Mucosa of rectum (tissue), 2 donors: ENCODE measurements at regions not wholly inside any gene's neighbourhood (a gene's known extent, or its start where the extent isn't known, plus 50 kb on each side); places are given as distances from the start of the nearest gene placed in this dataset.

ENCODE experiments used
- H3K27ac ChIP-seq, 2 donors: one replicate each; pipeline ENCODE4 v1.7.0; 2013; ENCODE audit warnings: inconsistent platforms in 2 of 2, low read depth in 2 of 2, low read length in 2 of 2
- H3K27me3 ChIP-seq, 2 donors: one replicate each; pipeline ENCODE4 v1.7.0; 2013; ENCODE audit warnings: low read length in 2 of 2; ENCODE audit not compliant: control insufficient read depth in 2 of 2, insufficient read depth in 2 of 2
- H3K36me3 ChIP-seq, 2 donors: one replicate each; pipeline ENCODE4 v1.7.0; 2013; ENCODE audit warnings: low read length in 2 of 2; ENCODE audit not compliant: control insufficient read depth in 2 of 2, insufficient read depth in 2 of 2
- H3K4me1 ChIP-seq, 2 donors: one replicate each; pipeline ENCODE4 v1.7.0; 2013; ENCODE audit warnings: low read length in 2 of 2, mild to moderate bottlenecking in 1 of 2; ENCODE audit not compliant: control insufficient read depth in 2 of 2, insufficient read depth in 2 of 2
- H3K4me3 ChIP-seq, 2 donors: one replicate each; pipeline ENCODE4 v1.7.0; 2013; ENCODE audit warnings: low read length in 2 of 2
- H3K9ac ChIP-seq, 2 donors: one replicate each; pipeline ENCODE4 v1.7.0; 2013; ENCODE audit warnings: low read length in 2 of 2, low read depth in 1 of 2, mild to moderate bottlenecking in 1 of 2
- H3K9me3 ChIP-seq, 2 donors: one replicate each; pipeline ENCODE4 v1.7.0; 2013; ENCODE audit warnings: low read length in 2 of 2; ENCODE audit not compliant: control insufficient read depth in 2 of 2
- donor health status: healthy.
- donor health status: Normal muscosa, but diverticular disease.

GRCh38 chr5:74183041-74183440 lies 457.5 kb downstream of the ENC1 start:
- no peaks in the 10 kb centered on the region for H3K27me3 ChIP-seq
- H3K4me3 ChIP-seq = no peak overlapping the region
- no peaks in the 10 kb centered on the region for H3K9me3 ChIP-seq
- no peaks in the 10 kb centered on the region for H3K36me3 ChIP-seq
- no peaks in the 10 kb centered on the region for H3K4me1 ChIP-seq
- no peak overlapping the region for H3K9ac ChIP-seq
- H3K27ac ChIP-seq = no peak overlapping the region

GRCh38 chr5:74182603-74183002 lies 457.9 kb downstream of the ENC1 start:
- no peaks in the 10 kb centered on the region for H3K4me1 ChIP-seq
- H3K9ac ChIP-seq = no peak overlapping the region
- H3K4me3 ChIP-seq = no peak overlapping the region
- H3K27me3 ChIP-seq = no peaks in the 10 kb centered on the region
- H3K9me3 ChIP-seq = no peaks in the 10 kb centered on the region
- H3K36me3 ChIP-seq = no peaks in the 10 kb centered on the region
- no peak overlapping the region for H3K27ac ChIP-seq

GRCh38 chr5:74179701-74180100 lies 460.8 kb downstream of the ENC1 start:
- H3K27me3 ChIP-seq = no peaks in the 10 kb centered on the region
- H3K27ac ChIP-seq = no peak overlapping the region
- no peaks in the 10 kb centered on the region for H3K4me1 ChIP-seq
- H3K36me3 ChIP-seq = no peaks in the 10 kb centered on the region
- H3K9ac ChIP-seq = no peak overlapping the region
- no peaks in the 10 kb centered on the region for H3K9me3 ChIP-seq
- no peak overlapping the region for H3K4me3 ChIP-seq

GRCh38 chr5:74179179-74179578 lies 461.3 kb downstream of the ENC1 start:
- no peaks in the 10 kb centered on the region for H3K9me3 ChIP-seq
- H3K27me3 ChIP-seq = no peaks in the 10 kb centered on the region
- no peak overlapping the region for H3K27ac ChIP-seq
- H3K4me1 ChIP-seq = no peaks in the 10 kb centered on the region
- H3K9ac ChIP-seq = no peak overlapping the region
- no peaks in the 10 kb centered on the region for H3K36me3 ChIP-seq
- H3K4me3 ChIP-seq = no peak overlapping the region

GRCh38 chr5:74177961-74178360 lies 462.6 kb downstream of the ENC1 start:
- Histone ChIP-seq H3K36me3 (no peaks in the 10 kb centered on the region), H3K9ac (no peak overlapping the region), H3K9me3 (no peaks in the 10 kb centered on the region), H3K27me3 (no peaks in the 10 kb centered on the region), H3K4me1 (no peaks in the 10 kb centered on the region), H3K27ac (no peak overlapping the region), H3K4me3 (no peak overlapping the region)

GRCh38 chr5:74174366-74174765 lies 466.2 kb downstream of the ENC1 start:
- Histone ChIP-seq H3K27me3 (no peaks in the 10 kb centered on the region), H3K4me3 (no peak overlapping the region), H3K27ac (no peak overlapping the region), H3K9ac (no peak overlapping the region), H3K9me3 (no peaks in the 10 kb centered on the region), H3K36me3 (no peaks in the 10 kb centered on the region), H3K4me1 (no peaks in the 10 kb centered on the region)

- no peak overlapping the region for H3K9ac ChIP-seq
- no peaks in the 10 kb centered on the region for H3K36me3 ChIP-seq
- H3K27ac ChIP-seq = no peak overlapping the region
- H3K4me1 ChIP-seq = no peaks in the 10 kb centered on the region
- no peaks in the 10 kb centered on the region for H3K9me3 ChIP-seq
- H3K27me3 ChIP-seq = no peaks in the 10 kb centered on the region
- H3K4me3 ChIP-seq = no peak overlapping the region
Measured at GRCh38 chr5:74173665-74174064, 466.9 kb downstream of the ENC1 start.

- Histone ChIP-seq H3K27me3 (no peaks in the 10 kb centered on the region), H3K9me3 (no peaks in the 10 kb centered on the region), H3K4me3 (no peak overlapping the region), H3K9ac (no peak overlapping the region), H3K4me1 (no peaks in the 10 kb centered on the region), H3K27ac (no peak overlapping the region), H3K36me3 (no peaks in the 10 kb centered on the region)
Measured at GRCh38 chr5:74173241-74173640, 467.3 kb downstream of the ENC1 start.

- no peaks in the 10 kb centered on the region for H3K4me1 ChIP-seq
- no peaks in the 10 kb centered on the region for H3K9me3 ChIP-seq
- H3K9ac ChIP-seq = no peak overlapping the region
- no peak overlapping the region for H3K4me3 ChIP-seq
- H3K27ac ChIP-seq = no peak overlapping the region
- H3K27me3 ChIP-seq = no peaks in the 10 kb centered on the region
- no peaks in the 10 kb centered on the region for H3K36me3 ChIP-seq
Measured at GRCh38 chr5:74169701-74170100, 470.8 kb downstream of the ENC1 start.

- Histone ChIP-seq H3K36me3 (no peaks in the 10 kb centered on the region), H3K27me3 (no peaks in the 10 kb centered on the region), H3K27ac (no peak overlapping the region), H3K4me3 (no peak overlapping the region), H3K9ac (no peak overlapping the region), H3K4me1 (no peaks in the 10 kb centered on the region), H3K9me3 (no peaks in the 10 kb centered on the region)
Measured at GRCh38 chr5:74167930-74168315, 472.6 kb downstream of the ENC1 start.

GRCh38 chr5:74167206-74167929 lies 473.2 kb downstream of the ENC1 start:
- H3K27me3 ChIP-seq = no peaks in the 10 kb centered on the region
- no peak overlapping the region for H3K4me3 ChIP-seq
- H3K36me3 ChIP-seq = no peaks in the 10 kb centered on the region
- peak overlapping the region in 1 of 2 donors; percentile 37 for H3K27ac ChIP-seq
- H3K4me1 ChIP-seq = no peaks in the 10 kb centered on the region
- no peak overlapping the region for H3K9ac ChIP-seq
- no peaks in the 10 kb centered on the region for H3K9me3 ChIP-seq
